Thyroid gland (tissue), 4 donors: ENCODE measurements at regions not wholly inside any gene's neighbourhood (a gene's known extent, or its start where the extent isn't known, plus 50 kb on each side); places are given as distances from the start of the nearest gene placed in this dataset.

Experiments
- POLR2A ChIP-seq, 2 donors: fragments of 450-650 bp; IDR thresholded peaks; one replicate each; pipeline ENCODE4 v1.6.1; 2017; ENCODE audit warnings: antibody characterized with exemption in 2 of 2, mild to moderate bottlenecking in 2 of 2, moderate library complexity in 1 of 2
- TF ChIP-seq, protein P1 (sequence below), 6 experiments: fragments of 200-600 bp in 3 of 6; fragments of 450-650 bp in 3 of 6; sonication (generic) in 3 of 6; IDR thresholded peaks; one replicate each; pipeline ENCODE4 v1.5.1; 2016 to 2019; ENCODE audit warnings: antibody characterized with exemption in 6 of 6, mild to moderate bottlenecking in 2 of 6, inconsistent platforms in 1 of 6, moderate library complexity in 1 of 6

DNA sequence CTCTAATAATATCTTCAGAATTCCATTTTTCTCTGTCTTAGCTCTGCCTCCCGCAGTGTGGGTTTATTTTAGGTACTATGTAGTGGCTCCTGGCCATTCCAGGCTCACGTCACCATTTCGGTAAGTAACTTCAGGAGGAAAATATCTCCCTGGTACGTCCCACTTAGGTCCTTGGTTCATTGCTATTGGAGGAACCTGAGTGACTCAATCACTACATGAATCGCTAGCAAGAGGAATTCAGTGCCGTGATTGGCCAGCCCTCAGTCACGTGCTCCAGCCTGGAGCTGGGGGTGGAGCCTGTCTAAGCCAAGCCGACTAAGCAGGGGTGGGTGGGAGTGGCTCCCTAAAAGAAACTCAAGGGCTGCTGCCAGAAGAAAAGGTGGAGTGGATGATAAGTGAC is 67.3 kb upstream of the E2F3 start:
- TF ChIP-seq, protein P1, sequence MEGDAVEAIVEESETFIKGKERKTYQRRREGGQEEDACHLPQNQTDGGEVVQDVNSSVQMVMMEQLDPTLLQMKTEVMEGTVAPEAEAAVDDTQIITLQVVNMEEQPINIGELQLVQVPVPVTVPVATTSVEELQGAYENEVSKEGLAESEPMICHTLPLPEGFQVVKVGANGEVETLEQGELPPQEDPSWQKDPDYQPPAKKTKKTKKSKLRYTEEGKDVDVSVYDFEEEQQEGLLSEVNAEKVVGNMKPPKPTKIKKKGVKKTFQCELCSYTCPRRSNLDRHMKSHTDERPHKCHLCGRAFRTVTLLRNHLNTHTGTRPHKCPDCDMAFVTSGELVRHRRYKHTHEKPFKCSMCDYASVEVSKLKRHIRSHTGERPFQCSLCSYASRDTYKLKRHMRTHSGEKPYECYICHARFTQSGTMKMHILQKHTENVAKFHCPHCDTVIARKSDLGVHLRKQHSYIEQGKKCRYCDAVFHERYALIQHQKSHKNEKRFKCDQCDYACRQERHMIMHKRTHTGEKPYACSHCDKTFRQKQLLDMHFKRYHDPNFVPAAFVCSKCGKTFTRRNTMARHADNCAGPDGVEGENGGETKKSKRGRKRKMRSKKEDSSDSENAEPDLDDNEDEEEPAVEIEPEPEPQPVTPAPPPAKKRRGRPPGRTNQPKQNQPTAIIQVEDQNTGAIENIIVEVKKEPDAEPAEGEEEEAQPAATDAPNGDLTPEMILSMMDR (IDR thresholded peaks at IDR 0.05) = no peak
- TF ChIP-seq POLR2A (IDR thresholded peaks at IDR 0.05) = no peak
